Uterus (tissue), 2 donors: ENCODE measurements at regions not wholly inside any gene's neighbourhood (a gene's known extent, or its start where the extent isn't known, plus 50 kb on each side); places are given as distances from the start of the nearest gene placed in this dataset.

Experiments used
- POLR2A ChIP-seq, 2 donors: fragments of 450-650 bp; IDR thresholded peaks; one replicate each; pipeline ENCODE4 v1.6.1; 2016; ENCODE audit warnings: antibody characterized with exemption in 2 of 2, mild to moderate bottlenecking in 1 of 2, moderate library complexity in 1 of 2
- TF ChIP-seq, protein P1 (sequence below), 4 experiments: fragments of 200-600 bp in 2 of 4; fragments of 450-650 bp in 2 of 4; sonication (generic) in 2 of 4; IDR thresholded peaks; one replicate each; pipeline ENCODE4 v1.5.1; 2016 to 2019; ENCODE audit warnings: antibody characterized with exemption in 4 of 4, mild to moderate bottlenecking in 2 of 4, moderate library complexity in 1 of 4

DNA sequence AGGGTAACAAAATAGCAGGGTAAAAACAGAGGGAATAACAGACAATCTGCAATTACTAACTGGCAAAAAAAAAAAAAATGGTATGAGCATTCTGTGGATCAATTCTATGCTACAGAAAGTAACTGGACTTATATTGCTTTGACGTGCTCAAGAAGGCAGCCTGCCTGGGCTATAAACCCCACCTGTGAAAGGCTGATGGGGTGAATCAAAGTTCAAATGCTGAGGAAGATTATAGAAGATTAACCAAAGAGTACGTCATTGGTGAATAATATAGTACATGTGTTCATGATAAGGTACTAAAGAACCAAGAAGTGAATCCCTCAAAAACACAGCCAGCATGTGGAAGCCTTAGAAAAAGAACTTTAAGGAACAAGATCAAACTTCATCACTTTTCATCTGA is 441.9 kb upstream of the PTCHD4 start:
- TF ChIP-seq, protein P1, sequence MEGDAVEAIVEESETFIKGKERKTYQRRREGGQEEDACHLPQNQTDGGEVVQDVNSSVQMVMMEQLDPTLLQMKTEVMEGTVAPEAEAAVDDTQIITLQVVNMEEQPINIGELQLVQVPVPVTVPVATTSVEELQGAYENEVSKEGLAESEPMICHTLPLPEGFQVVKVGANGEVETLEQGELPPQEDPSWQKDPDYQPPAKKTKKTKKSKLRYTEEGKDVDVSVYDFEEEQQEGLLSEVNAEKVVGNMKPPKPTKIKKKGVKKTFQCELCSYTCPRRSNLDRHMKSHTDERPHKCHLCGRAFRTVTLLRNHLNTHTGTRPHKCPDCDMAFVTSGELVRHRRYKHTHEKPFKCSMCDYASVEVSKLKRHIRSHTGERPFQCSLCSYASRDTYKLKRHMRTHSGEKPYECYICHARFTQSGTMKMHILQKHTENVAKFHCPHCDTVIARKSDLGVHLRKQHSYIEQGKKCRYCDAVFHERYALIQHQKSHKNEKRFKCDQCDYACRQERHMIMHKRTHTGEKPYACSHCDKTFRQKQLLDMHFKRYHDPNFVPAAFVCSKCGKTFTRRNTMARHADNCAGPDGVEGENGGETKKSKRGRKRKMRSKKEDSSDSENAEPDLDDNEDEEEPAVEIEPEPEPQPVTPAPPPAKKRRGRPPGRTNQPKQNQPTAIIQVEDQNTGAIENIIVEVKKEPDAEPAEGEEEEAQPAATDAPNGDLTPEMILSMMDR (IDR thresholded peaks at IDR 0.05), result no peak
- TF ChIP-seq POLR2A (IDR thresholded peaks at IDR 0.05), result no peak
